HG03025 (cell line): ENCODE measurements at regions not wholly inside any gene's neighbourhood (a gene's known extent, or its start where the extent isn't known, plus 50 kb on each side); places are given as distances from the start of the nearest gene placed in this dataset.

Experiments used
- ATAC-seq: cut with Tn5 transposase; IDR thresholded peaks from one replicate; pipeline ENCODE4 v1.9.1; 2021; ENCODE audit warnings: mild to moderate bottlenecking, moderate library complexity; ENCODE audit not compliant: unreplicated experiment, low FRiP score

- ATAC-seq: no peak
Measured at GRCh38 chr7:17474724-17475344, 176.4 kb downstream of the AHR start.

GRCh38 chr7:17477182-17477581 lies 178.7 kb downstream of the AHR start:
- ATAC-seq: no peak

GRCh38 chr7:17481118-17481517 lies 182.7 kb downstream of the AHR start:
- ATAC-seq: no peak

- ATAC-seq: no peak
Measured at GRCh38 chr7:17485368-17485767, 186.9 kb downstream of the AHR start.

DNA sequence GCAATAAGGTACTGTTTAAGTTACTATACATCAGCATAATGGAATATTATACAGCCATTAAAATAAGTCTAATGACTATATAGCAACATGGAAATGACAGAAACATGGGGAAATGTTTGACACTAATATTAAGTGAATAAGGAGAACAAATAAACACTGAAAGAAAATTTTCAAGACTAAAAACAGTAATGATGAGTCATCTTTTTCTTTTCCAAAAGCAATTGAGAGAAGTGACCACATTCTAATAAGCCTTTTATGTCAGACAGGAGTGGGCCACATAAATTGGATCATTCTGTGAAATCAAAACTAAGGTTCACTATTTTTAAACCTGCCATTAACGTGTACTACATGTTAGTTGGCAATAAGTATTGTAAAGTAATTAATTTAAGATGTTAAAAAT lies 187.5 kb downstream of the AHR start:
- ATAC-seq: no peak

- ATAC-seq: no peak
Measured at GRCh38 chr7:17486835-17487234, 188.4 kb downstream of the AHR start.

DNA sequence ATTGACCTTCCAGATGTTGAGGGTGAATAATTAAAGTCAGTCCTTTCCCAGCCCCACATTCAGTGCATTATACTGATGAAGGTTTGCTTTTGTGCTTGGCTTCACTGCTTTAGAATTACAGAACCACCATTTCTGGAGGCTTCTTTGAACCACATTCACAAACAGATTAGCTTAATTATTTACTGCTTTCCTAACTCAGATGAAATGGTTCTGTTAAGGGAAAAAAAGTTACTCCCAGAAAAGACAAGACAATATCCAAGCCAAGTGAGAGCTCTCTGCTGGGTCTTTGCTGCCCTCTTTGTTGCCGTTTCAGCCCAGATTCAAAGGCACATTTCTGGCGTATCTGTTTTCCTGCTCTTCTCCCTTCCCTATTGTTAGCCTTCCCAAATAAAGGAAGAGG lies 188.9 kb downstream of the AHR start:
- ATAC-seq: no peak

GRCh38 chr7:17488829-17489228 lies 190.4 kb downstream of the AHR start:
- no peak for ATAC-seq

- no peak for ATAC-seq
Measured at GRCh38 chr7:17489961-17490360, 191.5 kb downstream of the AHR start.

- ATAC-seq: no peak
Measured at GRCh38 chr7:17490825-17491224, 192.4 kb downstream of the AHR start.

DNA sequence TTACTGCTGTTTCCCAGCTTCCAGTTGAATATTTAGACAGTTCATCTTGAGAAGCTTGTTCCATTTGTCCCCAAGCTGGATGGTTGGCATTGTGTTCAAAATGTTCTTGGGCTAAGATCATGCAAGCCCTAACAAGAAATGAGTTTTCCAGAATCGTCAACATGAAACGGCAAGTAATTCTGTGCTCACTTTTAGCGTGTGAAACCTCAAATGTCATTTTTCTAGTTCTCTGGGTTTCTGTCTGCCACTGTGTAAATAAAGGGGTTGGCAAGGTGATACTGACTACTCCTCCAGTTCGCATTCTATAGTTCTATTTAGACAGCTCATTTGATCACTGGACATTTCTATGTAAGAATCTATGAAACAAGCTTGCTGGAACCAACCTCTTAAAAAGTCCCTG lies 194.0 kb downstream of the AHR start:
- peak; percentile 65 for ATAC-seq

DNA sequence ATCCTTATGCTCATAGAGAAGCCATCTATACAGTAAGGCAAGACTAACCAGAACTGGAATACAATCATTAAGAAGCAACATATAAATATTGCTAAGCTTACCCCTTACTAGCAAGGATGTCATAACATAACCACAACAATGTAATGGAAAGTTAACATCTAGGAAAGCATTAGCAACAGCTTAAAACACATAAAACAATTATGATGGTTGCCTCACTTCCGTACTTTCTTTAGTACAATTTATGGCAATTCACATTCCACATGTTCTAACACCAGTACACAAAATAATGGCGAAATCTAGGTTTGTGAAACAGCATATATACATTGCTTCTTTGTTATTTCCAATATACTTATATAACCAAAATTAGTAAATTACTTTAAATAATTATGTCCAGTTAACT lies 195.0 kb downstream of the AHR start:
- ATAC-seq: no peak

GRCh38 chr7:17495655-17496394 lies 197.4 kb downstream of the AHR start:
- ATAC-seq: no peak

DNA sequence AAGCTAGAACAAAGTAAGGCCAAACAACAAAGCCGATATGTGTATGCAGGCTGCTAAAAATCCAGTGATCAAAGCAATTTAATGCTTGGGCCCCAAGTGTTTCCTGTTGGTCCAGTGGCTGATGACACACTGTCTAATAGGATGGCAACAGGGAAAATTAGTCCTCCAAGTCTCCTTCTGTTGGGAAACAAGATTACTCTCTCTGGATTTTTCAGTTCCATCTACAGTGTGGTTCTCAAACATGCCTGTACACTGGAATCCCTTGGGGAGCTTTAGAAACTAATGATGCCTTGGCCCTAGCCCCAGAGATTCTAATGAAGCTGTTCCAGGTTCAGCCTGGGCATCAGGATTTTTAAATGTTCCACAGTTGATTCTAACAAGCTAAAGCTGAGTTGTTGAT lies 198.7 kb downstream of the AHR start:
- no peak for ATAC-seq

DNA sequence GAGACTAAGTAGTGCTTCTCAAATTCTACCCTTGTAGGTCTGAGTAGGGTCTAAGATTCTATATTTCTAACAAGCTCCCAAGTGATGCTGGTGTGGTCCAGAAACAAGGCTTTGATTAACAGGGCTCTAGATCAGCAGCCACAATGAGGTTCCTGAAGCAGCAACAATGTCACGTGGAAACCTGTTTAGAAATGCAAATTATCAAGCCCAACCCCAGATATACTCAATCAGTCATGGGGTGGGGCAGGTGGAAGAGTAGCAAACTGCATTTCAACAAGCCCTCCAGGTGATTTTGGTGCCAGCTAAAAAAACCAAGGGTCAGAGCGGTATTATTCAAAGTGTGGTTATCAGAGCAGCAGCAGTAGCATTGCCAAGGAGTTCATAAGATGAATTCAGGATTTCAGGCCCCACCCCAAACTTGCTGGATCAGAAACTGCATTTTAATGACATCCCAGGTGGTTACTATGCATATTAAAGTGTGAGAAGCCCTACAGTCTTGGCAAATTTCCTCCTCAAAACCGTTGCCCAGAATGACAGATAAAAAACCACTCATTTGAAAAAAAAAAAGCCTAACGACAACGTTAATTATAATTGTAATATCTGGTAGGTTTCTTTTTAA lies 199.2 kb downstream of the AHR start:
- ATAC-seq: no peak

GRCh38 chr7:17498230-17498629 lies 199.8 kb downstream of the AHR start:
- ATAC-seq: no peak

GRCh38 chr7:17500736-17501135 lies 202.3 kb downstream of the AHR start:
- no peak for ATAC-seq

DNA sequence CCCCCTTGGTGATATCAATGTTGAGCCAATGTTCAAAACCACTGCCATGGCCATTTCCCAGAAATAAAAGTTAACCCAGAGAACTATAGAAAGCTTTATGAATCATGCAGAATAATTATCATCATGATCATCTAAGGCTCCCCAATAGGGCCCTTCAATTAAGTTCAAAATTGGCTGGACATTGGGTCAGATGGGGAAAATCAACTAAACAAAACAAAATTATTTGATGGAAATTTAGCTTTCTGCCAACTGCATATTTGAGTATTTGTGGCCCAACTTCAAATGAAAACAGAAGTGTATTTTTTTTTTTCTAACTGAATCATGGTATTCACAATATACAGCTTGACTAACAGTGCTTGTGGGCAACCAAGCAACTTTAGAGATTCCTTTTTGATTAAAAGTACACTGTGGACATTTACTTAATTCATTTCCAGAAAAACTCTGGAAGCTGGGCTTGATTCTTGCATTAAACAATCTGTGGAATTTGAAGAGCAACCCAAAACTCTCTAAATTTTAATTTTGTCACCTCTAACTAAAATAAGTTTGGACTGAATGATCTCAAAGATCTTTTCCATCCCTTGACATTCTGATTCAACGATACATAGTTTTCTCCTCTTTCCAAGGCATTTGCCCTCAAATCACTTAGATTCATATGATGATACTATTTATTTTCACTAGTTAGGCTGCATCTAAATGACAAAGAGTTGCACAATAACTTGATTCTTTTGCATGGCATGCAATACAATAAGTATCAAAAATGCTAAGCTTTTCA lies 203.2 kb downstream of the AHR start:
- no peak for ATAC-seq

DNA sequence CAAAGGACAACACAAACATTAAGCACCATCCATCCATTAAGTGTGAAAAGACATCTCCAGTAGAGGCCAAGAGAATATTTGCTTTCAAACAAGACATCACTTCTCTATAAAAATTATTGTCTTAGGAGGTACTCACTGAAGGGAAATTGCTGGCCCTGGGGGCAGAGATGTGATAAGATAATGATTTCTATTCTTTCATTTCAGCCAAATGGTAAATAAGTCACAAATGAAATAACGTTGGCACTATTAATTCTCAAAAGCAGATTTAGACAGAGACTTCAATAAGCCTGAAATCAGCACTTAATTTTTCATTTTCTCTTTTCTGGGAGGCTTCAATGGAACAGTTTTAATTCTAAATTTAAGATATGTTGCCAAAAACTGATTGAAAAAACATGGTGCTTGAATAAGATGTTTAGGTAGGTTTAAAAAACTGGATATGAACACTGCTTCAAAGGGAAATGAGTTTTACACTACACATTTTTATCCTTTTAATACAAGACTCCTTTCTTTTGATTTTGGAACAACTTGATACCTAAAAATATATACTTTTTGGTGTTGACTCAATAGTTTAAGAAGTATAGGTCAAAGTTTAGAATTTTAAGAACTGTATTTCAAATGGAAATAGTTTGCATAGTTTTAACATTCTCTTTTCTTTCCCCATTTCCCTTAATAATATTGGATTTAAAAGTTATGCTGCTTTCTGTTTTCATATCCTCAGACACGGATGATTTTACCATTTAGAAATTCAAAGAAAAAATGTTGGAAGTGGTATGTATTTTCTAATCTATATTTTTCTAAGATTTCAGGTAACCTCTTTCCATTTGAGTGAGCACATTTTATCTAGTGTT lies 204.0 kb downstream of the AHR start:
- no peak for ATAC-seq

DNA sequence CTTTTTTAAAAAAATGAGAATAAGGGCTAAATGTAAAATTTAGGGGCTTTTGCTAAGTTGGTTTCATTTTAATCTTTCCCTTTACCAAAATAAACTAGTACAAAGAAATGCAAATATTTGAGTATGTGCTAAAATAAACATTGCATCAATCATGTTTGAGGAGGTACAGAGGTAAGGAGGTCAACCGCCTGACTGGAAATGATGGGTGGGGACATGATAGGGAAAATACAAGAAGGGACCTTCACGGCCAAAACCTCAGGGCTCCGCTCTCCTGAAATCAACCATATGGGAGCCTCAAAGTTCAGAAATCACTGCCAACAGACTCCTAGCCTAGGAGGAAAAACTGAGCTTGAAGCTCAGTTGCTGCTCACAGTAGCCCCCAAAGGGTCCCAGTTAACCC lies 207.6 kb downstream of the AHR start:
- ATAC-seq: peak; percentile 81
